ENCODE measurements at regions not wholly inside any gene's neighbourhood (a gene's known extent, or its start where the extent isn't known, plus 50 kb on each side); places are given as distances from the start of the nearest gene placed in this dataset.

GRCh38 chr5:4514067-4514648 is 626.0 kb upstream of the ADAMTS16 start:
- TF ChIP-seq CTCF (IDR thresholded peaks at IDR 0.05; ENCODE audit: extremely low read depth in 1 of 2, insufficient read depth in 1 of 2, low read depth in 1 of 2, low read length in 2 of 2) (no peak), POLR2AphosphoS5 (IDR thresholded peaks at IDR 0.05; ENCODE audit: insufficient read depth, low read depth, low read length) (no peak), MAX (IDR thresholded peaks at IDR 0.05; ENCODE audit: insufficient read depth, insufficient read length) (no peak), POLR2A (IDR thresholded peaks at IDR 0.05; ENCODE audit: low read depth, low read length) (no peak), MYC (IDR thresholded peaks at IDR 0.05; ENCODE audit: low read depth, low read length) (no peak), EZH2 (IDR thresholded peaks at IDR 0.05; ENCODE audit: borderline replicate concordance, low read depth, low read length, severe bottlenecking) (no peak)
